GM21723 (cell line): ENCODE measurements at regions not wholly inside any gene's neighbourhood (a gene's known extent, or its start where the extent isn't known, plus 50 kb on each side); places are given as distances from the start of the nearest gene placed in this dataset.

Source experiments
- ATAC-seq: cut with Tn5 transposase; IDR thresholded peaks from one replicate; pipeline ENCODE4 v1.9.1; 2021; ENCODE audit warnings: mild to moderate bottlenecking, moderate library complexity; ENCODE audit not compliant: unreplicated experiment

DNA sequence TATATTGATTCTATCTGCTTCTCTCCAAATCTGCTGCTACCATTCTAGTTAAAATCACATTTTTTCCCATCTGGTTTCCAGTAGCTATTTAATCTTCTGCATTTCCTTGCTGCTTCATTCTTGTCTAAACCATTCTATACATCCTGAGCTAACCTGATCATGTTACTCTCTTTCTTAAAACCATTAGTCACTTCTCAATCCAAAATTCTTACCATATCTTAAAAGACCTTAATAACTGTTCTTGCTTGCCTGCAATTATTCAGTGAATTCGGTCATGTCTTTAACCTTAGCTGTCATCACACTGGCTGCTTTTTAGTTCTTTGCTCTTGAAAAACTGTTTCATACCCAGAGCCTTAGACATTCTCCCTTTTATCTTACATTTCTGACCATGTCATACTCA, 56.4 kb upstream of the PZP start:
- no peak for ATAC-seq

GRCh38 chr12:9260931-9261330, 52.7 kb upstream of the PZP start:
- no peak for ATAC-seq

DNA sequence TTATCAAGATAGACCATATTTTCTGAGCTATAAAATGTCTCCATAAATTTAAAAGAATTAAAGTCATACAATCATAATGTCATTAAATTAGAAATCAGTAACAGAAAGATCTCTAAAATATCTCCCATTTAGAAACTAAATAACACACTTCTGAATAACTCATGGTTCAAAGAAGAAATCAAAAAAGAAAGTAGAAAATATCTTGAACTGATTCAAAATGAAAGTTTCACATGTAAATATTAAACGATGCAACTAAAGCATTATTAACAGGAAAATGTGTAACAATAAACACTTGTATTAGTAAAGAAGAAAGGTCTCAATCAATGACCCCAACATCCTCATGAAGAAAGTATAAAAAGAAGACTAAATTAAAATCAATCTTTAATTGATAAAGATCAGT, 50.5 kb upstream of the PZP start:
- ATAC-seq: no peak
